ENCODE measurements at regions not wholly inside any gene's neighbourhood (a gene's known extent, or its start where the extent isn't known, plus 50 kb on each side); places are given as distances from the start of the nearest gene placed in this dataset.

DNA sequence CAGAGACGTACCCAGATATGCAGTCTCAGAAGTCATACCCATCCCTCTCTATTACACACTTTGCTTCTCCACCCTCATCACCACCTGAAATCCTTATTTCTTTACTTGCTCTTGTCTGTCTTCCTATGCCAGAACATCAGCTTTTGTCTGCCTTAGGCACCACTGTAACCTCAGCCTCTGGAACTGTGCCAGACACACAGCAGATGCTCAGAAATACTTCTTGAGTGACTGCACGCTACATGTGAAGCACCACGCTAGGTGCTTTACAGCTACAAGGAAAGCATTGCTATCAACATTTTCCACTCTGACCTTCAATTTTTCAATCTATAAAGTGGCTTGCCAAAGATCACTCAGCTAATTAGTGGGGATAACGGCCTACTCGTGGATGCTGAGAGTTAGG, 226.8 kb downstream of the CHD9NB start:
- POLR2A ChIA-PET: no interaction called here
- Mint-ChIP-seq H3K4me3 (no peak overlapping the region), H3K9me3 (0 out of 2 replicates have a peak, but pooled peaks cover 5% of the 10 kb centered on the region), H3K27ac (no peak overlapping the region), H3K27me3 (ENCODE audit: low read depth) (no peaks in the 10 kb centered on the region), H3K36me3 (no peaks in the 10 kb centered on the region), H3K4me1 (no peaks in the 10 kb centered on the region)
- no peak for TF ChIP-seq ZNF232 (CRISPR knock-in tag; IDR thresholded peaks at IDR 0.05)
- no peak for TF ChIP-seq SOX15 (CRISPR knock-in tag; IDR thresholded peaks at IDR 0.05)
- TF ChIP-seq NFYB (CRISPR knock-in tag; conservative IDR thresholded peaks at IDR 0.05; ENCODE audit: low read depth): no peak
- TF ChIP-seq, protein P1, sequence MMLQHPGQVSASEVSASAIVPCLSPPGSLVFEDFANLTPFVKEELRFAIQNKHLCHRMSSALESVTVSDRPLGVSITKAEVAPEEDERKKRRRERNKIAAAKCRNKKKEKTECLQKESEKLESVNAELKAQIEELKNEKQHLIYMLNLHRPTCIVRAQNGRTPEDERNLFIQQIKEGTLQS (CRISPR knock-in tag; conservative IDR thresholded peaks at IDR 0.05): no peak
- TF ChIP-seq, protein P2, sequence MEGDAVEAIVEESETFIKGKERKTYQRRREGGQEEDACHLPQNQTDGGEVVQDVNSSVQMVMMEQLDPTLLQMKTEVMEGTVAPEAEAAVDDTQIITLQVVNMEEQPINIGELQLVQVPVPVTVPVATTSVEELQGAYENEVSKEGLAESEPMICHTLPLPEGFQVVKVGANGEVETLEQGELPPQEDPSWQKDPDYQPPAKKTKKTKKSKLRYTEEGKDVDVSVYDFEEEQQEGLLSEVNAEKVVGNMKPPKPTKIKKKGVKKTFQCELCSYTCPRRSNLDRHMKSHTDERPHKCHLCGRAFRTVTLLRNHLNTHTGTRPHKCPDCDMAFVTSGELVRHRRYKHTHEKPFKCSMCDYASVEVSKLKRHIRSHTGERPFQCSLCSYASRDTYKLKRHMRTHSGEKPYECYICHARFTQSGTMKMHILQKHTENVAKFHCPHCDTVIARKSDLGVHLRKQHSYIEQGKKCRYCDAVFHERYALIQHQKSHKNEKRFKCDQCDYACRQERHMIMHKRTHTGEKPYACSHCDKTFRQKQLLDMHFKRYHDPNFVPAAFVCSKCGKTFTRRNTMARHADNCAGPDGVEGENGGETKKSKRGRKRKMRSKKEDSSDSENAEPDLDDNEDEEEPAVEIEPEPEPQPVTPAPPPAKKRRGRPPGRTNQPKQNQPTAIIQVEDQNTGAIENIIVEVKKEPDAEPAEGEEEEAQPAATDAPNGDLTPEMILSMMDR (IDR thresholded peaks at IDR 0.05): no peak
- TF ChIP-seq, protein P3, sequence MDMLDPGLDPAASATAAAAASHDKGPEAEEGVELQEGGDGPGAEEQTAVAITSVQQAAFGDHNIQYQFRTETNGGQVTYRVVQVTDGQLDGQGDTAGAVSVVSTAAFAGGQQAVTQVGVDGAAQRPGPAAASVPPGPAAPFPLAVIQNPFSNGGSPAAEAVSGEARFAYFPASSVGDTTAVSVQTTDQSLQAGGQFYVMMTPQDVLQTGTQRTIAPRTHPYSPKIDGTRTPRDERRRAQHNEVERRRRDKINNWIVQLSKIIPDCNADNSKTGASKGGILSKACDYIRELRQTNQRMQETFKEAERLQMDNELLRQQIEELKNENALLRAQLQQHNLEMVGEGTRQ (CRISPR knock-in tag; IDR thresholded peaks at IDR 0.05): no peak
- TF ChIP-seq, protein P4, sequence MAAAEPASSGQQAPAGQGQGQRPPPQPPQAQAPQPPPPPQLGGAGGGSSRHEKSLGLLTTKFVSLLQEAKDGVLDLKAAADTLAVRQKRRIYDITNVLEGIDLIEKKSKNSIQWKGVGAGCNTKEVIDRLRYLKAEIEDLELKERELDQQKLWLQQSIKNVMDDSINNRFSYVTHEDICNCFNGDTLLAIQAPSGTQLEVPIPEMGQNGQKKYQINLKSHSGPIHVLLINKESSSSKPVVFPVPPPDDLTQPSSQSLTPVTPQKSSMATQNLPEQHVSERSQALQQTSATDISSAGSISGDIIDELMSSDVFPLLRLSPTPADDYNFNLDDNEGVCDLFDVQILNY (CRISPR knock-in tag; IDR thresholded peaks at IDR 0.05): no peak
- TF ChIP-seq, protein P5, sequence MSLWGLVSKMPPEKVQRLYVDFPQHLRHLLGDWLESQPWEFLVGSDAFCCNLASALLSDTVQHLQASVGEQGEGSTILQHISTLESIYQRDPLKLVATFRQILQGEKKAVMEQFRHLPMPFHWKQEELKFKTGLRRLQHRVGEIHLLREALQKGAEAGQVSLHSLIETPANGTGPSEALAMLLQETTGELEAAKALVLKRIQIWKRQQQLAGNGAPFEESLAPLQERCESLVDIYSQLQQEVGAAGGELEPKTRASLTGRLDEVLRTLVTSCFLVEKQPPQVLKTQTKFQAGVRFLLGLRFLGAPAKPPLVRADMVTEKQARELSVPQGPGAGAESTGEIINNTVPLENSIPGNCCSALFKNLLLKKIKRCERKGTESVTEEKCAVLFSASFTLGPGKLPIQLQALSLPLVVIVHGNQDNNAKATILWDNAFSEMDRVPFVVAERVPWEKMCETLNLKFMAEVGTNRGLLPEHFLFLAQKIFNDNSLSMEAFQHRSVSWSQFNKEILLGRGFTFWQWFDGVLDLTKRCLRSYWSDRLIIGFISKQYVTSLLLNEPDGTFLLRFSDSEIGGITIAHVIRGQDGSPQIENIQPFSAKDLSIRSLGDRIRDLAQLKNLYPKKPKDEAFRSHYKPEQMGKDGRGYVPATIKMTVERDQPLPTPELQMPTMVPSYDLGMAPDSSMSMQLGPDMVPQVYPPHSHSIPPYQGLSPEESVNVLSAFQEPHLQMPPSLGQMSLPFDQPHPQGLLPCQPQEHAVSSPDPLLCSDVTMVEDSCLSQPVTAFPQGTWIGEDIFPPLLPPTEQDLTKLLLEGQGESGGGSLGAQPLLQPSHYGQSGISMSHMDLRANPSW (CRISPR knock-in tag; conservative IDR thresholded peaks at IDR 0.05; ENCODE audit: low read depth): no peak
- TF ChIP-seq FOXJ3 (CRISPR knock-in tag; IDR thresholded peaks at IDR 0.05; ENCODE audit: borderline replicate concordance): no peak
- no peak for TF ChIP-seq CREM (CRISPR knock-in tag; IDR thresholded peaks at IDR 0.05)
- no peak for TF ChIP-seq CREB1 (CRISPR knock-in tag; IDR thresholded peaks at IDR 0.05)
- TF ChIP-seq, protein P6, sequence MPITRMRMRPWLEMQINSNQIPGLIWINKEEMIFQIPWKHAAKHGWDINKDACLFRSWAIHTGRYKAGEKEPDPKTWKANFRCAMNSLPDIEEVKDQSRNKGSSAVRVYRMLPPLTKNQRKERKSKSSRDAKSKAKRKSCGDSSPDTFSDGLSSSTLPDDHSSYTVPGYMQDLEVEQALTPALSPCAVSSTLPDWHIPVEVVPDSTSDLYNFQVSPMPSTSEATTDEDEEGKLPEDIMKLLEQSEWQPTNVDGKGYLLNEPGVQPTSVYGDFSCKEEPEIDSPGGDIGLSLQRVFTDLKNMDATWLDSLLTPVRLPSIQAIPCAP (CRISPR knock-in tag; IDR thresholded peaks at IDR 0.05): no peak
- no peak for TF ChIP-seq MYBL2 (CRISPR knock-in tag; IDR thresholded peaks at IDR 0.05)
- TF ChIP-seq, protein P7, sequence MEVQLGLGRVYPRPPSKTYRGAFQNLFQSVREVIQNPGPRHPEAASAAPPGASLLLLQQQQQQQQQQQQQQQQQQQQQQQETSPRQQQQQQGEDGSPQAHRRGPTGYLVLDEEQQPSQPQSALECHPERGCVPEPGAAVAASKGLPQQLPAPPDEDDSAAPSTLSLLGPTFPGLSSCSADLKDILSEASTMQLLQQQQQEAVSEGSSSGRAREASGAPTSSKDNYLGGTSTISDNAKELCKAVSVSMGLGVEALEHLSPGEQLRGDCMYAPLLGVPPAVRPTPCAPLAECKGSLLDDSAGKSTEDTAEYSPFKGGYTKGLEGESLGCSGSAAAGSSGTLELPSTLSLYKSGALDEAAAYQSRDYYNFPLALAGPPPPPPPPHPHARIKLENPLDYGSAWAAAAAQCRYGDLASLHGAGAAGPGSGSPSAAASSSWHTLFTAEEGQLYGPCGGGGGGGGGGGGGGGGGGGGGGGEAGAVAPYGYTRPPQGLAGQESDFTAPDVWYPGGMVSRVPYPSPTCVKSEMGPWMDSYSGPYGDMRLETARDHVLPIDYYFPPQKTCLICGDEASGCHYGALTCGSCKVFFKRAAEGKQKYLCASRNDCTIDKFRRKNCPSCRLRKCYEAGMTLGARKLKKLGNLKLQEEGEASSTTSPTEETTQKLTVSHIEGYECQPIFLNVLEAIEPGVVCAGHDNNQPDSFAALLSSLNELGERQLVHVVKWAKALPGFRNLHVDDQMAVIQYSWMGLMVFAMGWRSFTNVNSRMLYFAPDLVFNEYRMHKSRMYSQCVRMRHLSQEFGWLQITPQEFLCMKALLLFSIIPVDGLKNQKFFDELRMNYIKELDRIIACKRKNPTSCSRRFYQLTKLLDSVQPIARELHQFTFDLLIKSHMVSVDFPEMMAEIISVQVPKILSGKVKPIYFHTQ (CRISPR knock-in tag; IDR thresholded peaks at IDR 0.05): no peak
- TF ChIP-seq SMAD4 (CRISPR knock-in tag; IDR thresholded peaks at IDR 0.05): no peak
- CTCF ChIA-PET: no interaction called here
- DNase-seq (ENCODE audit: low spot score): no peak
- no peak for ATAC-seq

DNA sequence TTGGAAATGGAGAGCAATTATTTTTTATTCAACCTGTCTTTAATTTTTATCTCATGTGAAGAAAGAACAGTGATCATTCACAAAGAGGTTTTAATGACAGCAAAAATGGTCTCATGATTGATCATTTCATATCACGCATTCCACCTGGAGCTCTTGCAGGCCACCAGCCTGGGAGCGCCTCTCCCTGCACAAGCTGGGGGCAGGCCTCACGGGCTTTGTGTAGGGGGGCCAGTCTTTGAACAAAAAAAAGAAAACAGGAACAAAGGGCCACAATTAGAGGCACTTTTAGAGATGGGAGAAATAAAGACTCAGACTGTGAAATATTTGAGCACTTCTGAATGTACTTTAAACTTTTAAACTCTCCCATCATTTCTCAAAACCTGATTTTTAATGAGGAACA, 232.9 kb downstream of the CHD9NB start:
- H3K36me3 Mint-ChIP-seq: no peaks in the 10 kb centered on the region
- no peak for DNase-seq (ENCODE audit: low spot score)
- ChIA-PET CTCF (no interaction called here), POLR2A (no interaction called here)
- no peak for ATAC-seq
- no peaks in the 10 kb centered on the region for H3K4me1 Mint-ChIP-seq
- H3K27me3 Mint-ChIP-seq (ENCODE audit: low read depth): no peaks in the 10 kb centered on the region
- H3K9me3 Mint-ChIP-seq: peaks cover 4% of the 10 kb centered on the region
- no peak overlapping the region for H3K27ac Mint-ChIP-seq
- H3K4me3 Mint-ChIP-seq: no peak overlapping the region
- TF ChIP-seq, protein P8, sequence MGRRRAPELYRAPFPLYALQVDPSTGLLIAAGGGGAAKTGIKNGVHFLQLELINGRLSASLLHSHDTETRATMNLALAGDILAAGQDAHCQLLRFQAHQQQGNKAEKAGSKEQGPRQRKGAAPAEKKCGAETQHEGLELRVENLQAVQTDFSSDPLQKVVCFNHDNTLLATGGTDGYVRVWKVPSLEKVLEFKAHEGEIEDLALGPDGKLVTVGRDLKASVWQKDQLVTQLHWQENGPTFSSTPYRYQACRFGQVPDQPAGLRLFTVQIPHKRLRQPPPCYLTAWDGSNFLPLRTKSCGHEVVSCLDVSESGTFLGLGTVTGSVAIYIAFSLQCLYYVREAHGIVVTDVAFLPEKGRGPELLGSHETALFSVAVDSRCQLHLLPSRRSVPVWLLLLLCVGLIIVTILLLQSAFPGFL (CRISPR knock-in tag; IDR thresholded peaks at IDR 0.05; ENCODE audit: borderline replicate concordance): no peak
- TF ChIP-seq, protein P6 (CRISPR knock-in tag; IDR thresholded peaks at IDR 0.05): no peak
- TF ChIP-seq, protein P9, sequence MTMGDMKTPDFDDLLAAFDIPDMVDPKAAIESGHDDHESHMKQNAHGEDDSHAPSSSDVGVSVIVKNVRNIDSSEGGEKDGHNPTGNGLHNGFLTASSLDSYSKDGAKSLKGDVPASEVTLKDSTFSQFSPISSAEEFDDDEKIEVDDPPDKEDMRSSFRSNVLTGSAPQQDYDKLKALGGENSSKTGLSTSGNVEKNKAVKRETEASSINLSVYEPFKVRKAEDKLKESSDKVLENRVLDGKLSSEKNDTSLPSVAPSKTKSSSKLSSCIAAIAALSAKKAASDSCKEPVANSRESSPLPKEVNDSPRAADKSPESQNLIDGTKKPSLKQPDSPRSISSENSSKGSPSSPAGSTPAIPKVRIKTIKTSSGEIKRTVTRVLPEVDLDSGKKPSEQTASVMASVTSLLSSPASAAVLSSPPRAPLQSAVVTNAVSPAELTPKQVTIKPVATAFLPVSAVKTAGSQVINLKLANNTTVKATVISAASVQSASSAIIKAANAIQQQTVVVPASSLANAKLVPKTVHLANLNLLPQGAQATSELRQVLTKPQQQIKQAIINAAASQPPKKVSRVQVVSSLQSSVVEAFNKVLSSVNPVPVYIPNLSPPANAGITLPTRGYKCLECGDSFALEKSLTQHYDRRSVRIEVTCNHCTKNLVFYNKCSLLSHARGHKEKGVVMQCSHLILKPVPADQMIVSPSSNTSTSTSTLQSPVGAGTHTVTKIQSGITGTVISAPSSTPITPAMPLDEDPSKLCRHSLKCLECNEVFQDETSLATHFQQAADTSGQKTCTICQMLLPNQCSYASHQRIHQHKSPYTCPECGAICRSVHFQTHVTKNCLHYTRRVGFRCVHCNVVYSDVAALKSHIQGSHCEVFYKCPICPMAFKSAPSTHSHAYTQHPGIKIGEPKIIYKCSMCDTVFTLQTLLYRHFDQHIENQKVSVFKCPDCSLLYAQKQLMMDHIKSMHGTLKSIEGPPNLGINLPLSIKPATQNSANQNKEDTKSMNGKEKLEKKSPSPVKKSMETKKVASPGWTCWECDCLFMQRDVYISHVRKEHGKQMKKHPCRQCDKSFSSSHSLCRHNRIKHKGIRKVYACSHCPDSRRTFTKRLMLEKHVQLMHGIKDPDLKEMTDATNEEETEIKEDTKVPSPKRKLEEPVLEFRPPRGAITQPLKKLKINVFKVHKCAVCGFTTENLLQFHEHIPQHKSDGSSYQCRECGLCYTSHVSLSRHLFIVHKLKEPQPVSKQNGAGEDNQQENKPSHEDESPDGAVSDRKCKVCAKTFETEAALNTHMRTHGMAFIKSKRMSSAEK (CRISPR knock-in tag; IDR thresholded peaks at IDR 0.05; ENCODE audit: borderline replicate concordance): no peak
- TF ChIP-seq MXD4 (CRISPR knock-in tag; IDR thresholded peaks at IDR 0.05; ENCODE audit: borderline replicate concordance): no peak

Measured in WTC11 (cell line).